Left kidney (tissue), 1 donor: ENCODE measurements at regions not wholly inside any gene's neighbourhood (a gene's known extent, or its start where the extent isn't known, plus 50 kb on each side); places are given as distances from the start of the nearest gene placed in this dataset.

ENCODE experiments used
- DNase-seq: peaks from one replicate; pipeline ENCODE4 v3.0.0-alpha.2; 2013

DNA sequence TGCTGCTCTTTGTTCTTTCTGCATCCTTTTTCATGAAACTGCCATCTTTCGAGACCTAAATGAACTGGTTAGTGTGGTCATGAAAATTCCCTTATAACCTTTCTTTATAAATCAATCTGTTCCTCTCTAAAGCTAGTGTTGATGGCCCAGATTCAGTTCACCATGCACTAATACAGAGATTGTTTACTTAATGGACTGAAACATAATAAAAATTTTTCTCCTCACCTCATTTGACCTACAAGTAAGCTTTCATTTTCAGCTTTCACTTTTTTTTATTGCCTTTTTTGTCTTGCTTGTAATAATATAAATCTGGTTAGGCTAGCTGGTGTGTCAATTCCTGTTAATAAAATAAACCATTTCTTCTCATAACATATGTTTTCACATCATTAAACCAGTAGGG, 183.8 kb downstream of the CCDC59 start:
- DNase-seq: no peak

DNA sequence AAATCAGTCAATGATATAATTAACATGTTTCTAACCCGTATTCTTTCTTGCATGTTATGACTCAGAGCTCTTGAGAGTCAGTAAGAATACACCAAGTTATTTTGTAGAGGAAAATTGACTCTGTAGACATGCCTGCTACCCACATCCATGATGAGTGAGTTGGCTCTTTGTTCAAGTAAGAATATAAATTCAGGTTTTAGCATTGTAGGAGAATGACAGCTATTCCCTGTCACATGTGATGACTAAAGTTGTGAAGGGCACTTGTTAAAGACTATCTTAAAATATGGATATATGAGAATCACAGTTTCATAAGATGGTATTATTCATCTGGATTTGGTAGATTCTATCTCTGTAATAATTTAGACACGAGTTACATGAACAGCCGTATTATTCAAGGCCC, 209.1 kb downstream of the CCDC59 start:
- DNase-seq: no peak

DNA sequence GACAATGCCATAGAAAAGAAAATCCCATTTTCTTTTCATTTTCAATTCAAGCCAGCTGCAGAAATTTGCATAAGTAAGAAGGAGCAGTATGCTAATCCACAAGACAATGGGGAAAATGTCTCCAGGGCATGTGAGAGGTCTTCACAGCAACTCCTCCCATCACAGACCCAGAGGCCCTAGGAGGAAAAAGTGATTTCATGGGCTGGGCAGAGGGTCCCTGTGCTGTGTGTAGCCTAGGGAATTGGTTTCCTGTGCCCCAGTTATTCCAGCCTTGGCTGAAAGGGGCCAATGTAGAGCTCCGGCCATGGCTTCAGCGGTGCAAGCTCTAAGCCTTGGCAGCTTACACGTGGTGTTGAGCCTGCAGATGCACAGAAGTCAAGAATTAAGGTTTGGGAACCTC, 211.4 kb downstream of the CCDC59 start:
- no peak for DNase-seq

DNA sequence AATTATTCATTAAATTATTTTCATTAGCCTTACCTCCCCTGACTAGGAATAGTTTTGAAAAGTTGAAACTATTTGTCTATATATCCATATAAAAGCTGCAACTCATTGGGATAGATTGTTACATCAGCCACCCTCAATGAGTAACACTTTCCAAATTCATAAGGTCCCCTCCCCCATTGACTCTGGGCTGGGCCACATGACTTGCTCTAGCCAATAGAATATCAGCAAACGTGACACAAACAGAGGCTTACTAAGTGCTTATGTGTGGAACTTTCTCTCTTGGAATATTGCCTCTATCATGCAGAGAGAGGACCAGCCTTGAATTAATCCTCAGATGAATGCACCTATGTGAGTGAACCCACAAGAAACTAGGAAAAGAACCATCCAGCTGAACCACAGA, 213.7 kb downstream of the CCDC59 start:
- DNase-seq: no peak

DNA sequence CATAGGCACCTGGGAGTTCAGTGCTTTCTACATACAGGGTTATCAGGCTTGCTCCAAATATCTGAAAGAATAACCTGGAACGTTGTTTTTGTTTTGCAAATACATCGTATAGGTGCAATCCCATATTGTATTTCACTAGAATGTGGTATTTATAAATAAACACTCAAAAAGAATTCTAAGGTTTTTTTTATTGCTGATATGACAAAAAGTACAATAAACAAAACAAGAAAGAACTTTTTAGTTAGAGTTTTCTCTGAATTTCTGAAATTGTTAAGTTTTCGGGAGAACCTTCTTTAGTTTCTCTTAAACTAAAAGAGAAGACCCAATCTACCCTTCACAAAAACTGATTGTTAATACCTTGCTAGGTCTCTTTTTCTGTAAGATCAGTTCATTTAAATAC, 225.8 kb downstream of the CCDC59 start:
- DNase-seq: no peak

DNA sequence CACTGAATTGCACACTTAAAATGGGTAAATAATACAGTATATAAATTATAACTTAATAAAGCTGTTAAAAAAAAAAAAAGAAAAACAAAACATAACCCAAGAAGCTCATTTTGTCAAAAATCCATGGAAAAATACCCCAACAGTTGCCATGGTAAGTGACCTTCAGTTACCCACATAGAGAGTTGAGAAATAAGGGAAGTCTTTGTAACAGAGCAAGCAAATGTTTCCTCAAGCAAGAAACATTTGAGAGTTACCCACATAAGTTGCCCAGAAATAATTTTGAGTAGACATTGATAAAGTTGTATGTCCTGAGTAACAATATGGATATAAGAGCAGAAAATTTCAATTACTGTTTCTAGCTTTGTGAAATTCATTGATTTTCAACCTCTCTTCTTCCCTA, 227.4 kb downstream of the CCDC59 start:
- DNase-seq: no peak

DNA sequence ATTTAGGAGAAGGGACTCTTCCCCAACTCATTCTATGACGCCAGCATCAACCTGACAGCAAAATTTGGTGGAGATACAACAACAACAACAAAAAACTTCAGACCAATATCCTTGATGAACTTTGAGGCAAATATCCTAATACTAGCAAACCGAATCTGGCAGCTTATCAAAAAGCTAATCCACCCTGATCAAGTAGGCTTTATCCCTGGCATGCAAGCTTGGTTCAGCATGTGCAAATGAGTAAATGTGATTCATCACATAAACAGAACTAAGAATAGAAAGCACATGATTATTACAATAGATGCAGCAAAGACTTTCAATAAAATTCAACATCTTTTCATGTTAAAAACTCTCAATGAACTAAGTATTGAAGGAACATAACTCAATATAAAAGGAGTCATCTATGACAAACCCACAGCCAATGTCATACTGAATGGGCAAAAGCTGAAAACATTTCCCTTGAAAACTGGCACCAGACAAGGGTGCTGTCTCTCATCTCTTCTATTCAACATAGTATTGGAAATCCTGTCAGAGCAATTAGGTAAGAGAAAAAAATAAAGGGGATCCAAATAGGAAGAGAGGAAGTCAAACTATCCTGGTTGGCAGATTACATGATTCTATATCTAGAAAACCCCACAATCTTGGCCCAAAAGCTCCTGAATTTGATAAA, 233.3 kb downstream of the CCDC59 start:
- no peak for DNase-seq

DNA sequence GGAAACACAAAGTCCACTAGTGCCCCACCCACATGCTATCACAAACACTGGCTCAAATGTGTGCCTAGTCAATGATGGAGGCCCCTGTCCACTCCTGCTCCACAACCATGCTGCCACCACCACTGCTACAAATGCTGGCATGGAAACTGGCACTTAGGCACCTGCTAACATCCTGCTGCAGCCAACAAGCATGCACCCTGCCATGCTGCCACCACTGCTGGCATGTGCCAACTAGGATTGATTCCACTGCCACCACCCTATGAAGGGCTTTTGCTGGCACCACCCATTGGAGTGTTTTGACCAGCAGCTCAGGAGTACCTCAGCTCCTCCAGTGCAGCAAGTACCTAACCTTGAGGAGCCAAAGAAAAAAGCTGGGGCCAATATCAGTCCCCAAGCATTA, 236.6 kb downstream of the CCDC59 start:
- DNase-seq: no peak

DNA sequence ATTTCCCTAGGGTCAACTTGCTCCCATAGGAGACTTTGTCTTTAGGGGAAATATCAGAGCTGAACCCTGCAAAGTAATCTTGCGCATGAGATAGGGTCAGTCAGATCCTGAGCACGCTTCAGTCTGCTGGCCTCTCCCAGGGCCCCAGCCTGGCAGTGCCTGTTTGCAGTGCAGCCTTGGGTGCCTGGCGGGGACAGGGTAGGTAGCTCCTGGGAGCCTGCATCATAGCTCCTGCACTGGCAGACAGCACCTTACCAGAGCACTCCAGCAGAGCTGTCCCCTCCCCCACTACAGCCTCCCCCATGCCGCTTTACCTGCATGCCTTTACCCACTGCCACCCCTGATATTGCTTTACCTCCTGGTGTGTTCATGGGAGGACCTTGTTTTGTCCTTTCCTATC, 237.3 kb downstream of the CCDC59 start:
- DNase-seq: no peak

DNA sequence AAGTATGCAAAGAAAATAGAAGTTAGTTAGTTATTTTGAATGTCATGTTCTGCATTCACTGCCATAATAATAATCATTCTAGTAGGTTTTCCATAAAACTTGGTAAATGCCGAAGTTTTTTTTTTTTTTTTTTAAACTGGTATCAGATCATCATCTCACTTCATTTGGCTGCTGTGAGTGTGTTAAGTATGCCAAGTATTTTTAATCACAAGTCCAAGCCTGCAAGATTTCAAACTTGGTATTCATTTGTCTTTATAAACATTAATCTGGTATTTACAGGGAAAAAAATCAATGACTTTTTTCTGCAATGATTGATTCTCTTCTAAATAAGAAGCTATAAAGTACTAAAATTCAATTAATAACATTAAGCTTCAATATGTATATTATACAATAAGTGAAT, 248.9 kb downstream of the CCDC59 start:
- no peak for DNase-seq

DNA sequence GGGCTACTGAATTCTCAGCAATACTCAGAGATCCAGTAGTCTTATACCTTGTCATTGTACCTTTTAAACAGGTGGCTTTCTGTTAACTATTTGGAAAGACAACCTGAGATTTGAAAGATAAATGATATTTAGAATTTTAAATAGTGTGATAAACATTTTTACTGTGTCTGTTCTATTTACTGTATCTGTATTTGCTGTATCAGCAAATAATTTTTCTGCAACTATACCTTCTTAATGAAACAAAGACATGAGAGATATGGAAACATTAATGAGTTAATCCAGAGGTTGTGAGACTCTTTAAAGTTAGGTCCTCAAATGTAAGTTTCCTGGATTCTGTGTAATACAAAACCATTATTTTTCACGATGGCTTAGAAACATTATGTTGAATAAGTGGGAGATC, 249.6 kb downstream of the CCDC59 start:
- DNase-seq: no peak

DNA sequence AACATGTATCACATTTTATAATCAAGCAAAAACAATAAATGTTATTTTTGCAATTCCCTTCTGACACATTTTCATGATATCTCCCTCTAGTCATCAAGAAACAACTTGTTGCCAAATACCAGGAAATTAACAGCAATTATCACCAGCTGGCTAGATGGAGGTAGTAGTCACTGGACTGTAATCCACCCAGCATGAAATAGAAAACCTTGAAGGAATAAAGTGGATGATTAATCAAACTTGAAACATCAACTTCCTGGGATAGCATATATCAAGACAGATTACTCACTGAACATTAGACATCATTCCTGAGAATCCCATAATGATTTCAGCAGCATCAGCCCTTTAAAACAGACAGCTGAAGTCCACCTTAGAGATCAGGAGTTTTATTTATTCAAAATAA, 259.0 kb downstream of the CCDC59 start:
- DNase-seq: no peak

DNA sequence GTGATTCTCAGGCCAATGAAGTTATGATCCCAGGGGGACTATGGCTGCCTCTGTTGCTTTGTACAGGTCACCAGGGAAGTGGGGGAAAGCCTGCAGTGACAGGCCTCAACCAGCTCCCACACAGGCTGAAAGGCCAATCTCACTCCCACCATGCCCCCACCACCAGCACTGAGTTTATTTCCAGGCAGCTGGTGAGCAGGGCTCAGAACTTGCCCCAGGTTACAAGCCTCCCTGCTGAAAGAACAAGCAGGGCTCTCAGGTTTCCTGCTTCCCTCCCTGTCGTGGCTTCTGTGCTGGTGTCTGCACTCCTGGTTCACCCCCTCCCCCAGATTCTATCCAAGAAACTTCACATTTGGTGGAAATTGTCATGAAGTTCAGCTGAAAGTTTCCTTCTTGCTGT, 260.3 kb downstream of the CCDC59 start:
- peak; percentile 1 for DNase-seq

DNA sequence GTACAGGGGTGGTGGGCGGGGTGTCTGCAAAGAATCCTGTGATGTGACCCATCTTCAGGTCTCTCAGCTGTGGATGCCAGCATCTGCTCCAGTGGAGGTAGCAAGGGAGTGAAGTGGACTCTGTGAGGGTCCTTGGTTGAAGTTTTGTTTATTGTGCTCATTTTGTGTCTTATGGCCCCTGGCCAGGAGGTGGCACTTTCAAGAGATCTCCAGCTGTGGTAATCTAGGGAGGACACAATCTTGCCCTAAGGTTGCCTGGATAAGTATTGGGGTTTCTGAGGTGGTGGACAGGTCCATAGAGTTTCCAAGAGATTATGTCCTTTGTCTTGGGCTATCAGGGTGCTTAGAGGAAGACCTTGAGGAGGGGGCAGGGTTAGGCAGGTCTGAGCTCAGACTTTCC, 260.7 kb downstream of the CCDC59 start:
- no peak for DNase-seq

DNA sequence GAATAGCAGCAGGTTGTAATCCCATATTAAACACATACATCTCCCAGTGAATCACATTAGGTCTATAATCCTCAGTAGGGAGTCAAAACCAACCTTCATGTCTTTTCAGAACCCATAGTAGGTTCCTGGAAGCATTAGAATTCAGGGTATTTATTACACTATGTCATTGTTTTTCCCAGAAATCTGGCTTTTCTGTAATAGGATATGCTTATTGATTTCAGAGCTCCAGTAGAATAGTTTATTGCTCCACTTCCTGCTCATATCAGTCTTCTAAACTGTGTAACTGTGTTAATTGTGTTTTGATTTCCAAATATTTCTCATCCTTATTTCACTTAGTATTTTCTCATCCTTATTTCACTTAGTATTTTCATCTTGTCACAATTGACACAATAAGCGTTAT, 268.0 kb downstream of the CCDC59 start:
- DNase-seq: no peak

DNA sequence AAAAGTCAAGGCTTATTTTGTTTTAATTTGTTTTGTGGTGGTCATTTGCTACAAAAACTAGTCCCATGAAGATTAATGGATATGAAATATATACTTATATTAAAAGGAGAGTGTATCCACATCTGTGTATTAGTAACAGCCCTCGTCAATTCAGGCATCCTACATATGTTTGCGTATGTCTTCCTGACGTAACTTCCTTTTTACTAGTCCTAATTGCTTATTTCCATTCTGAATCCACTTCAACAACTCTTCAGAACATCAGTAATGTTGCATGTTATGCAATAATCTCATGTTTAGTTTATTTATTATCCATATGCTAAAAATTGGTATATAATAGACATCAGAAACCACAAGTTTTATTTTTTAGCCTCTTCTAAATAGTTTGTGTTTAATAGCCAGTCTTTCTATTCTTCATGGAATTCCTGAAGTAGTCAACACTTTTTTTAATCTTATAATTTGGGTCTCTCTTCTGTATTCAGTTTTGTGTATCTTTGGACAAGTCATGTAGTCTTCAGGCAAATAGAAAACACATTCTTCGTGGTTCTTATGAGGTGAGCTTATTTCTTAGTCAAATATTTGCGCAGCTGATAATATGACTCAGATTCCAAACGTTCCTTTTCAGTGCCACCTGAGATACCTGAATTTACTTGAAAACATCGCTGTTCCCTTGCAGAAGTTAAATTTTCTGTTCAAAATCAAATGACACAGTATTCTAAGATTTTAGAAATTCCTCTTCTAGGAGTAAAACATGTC, 268.6 kb downstream of the CCDC59 start:
- DNase-seq: no peak

DNA sequence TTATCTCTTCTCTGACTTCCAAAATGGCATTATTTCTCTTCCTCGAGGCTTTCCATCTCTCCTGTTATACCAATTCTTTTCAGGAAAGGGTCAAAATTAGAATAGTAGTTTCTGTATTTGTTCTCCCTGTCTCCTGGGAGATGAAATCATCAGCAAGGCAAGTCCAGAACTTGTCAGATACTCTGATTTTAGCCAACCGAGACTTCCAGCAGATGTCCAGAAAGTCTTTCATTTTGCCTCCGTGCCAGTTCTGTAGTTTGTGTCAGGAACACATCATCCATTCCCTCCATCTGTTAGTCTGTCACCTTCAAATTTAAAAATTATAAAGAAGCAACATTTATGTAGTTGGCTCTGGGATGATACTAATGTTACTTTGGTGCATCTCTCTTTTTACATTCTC, 275.7 kb downstream of the CCDC59 start:
- no peak for DNase-seq

DNA sequence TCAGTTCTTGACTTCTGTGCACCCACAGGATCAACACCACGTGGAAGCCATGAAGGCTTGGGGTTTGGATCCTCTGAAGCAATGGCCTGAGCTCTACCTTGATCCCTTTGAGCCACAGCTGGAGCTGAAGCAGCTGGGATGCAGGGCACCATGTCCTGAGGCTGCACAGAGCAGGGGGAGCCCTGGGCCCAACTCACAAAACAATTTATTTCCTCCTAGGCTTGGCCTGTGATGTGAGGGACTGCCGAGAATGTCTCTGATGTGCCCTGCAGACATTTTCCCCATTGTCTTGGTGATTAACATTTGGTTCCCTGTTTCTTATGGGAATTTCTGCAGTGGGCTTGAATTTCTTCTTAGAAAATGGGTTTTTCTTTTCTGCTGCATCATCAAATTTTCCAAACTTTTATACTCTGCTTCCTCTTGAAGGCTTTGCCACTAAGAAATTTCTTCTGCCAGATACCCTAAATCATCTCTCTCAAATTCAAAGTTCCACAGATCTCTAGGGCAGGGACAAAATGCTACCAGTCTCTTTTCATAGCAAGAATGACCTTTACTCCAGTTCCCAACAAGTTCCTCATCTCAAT, 288.2 kb downstream of the CCDC59 start:
- no peak for DNase-seq

DNA sequence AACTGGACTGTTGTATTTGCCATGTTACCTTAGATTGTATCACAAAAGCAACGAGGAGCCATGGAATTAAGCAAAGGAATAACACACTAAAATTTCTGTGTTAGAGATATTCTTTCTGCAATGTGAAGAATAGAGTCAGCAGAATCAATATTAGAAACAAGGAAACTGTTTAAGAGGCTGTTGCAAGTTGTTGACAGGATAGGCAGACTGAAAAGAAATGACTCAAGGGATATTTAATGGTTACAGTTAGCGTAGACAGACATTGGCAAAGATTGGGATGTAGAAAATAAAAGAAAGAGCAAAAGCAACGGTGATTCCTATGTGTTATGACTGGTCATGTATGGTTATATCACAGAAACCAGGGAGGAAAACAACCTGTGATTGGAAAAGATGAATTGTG, 299.0 kb upstream of the PPFIA2 start:
- DNase-seq: no peak

DNA sequence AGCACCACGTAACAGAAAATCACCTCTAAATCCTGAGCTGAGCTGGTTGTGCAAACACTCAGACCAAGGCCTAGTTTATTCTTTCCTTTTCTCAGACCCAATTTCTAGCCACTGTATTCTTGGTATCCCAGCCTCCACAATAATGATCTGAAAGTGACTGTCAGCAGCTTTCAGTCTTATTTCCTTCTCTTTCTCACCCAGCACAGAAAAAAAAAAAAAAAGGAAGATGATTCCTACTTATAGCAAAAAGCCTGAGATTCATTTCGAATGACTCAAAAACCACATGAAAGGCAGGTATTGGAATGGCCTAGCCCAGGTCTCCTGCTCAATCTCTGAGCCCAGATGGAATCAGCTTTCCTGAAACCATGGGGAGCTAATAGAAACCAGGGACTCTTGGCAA, 298.6 kb upstream of the PPFIA2 start:
- DNase-seq: no peak

DNA sequence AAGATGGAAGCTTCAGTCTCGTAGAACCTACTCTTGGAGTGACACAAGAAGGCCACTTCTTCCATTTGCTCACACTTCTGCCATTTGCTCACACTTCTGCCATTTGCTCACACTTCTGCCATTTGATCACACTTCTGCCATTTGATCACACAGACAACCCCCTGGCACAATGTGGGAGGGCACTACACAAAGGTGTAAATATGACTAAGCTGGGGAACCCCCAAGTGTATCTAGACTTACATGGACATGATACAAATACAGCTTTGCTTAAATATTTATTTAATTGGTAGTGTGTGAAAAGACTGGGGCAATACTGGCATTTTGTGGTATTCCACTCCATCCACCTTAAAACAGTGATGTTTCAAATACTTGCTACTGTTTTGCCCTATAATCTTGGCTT, 296.2 kb upstream of the PPFIA2 start:
- DNase-seq: no peak

DNA sequence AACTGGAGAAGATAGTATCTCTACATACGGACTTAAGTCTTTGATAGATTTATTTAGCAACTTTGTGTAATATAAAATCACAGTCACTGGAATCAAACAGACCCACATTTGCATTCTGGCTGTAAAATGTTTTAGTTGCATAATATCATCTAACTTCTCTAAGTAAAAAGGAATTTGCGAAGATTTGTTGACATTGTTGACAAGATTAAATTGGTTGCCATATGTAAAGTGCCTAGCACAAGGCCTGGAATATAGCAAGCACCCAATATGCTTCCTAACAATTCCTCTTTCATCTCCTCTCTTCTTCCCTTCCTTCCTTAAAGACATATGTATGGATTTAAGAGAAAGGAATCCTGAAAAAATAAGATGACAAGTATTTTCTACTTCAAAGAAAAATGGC, 295.4 kb upstream of the PPFIA2 start:
- no peak for DNase-seq

DNA sequence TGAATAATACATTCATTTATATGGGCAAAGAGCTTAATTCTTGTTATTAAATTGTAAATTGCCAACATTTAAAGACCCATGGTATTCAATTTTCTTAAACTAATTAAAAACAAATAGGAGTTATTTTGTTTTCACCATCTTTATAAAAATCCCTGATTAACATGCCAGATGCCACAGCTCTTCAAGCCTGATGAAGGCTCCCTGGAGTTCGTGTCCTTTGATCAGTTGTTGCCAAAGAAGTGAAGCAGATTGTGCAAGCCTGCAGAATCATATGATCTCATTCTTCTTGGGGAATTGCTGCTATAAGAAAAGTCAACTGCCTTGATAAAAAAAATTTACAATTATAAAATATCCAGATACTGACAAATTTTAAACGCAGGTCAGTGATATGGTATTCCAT, 288.3 kb upstream of the PPFIA2 start:
- no peak for DNase-seq
